OCI-LY7 (cell line): ENCODE measurements at regions not wholly inside any gene's neighbourhood (a gene's known extent, or its start where the extent isn't known, plus 50 kb on each side); places are given as distances from the start of the nearest gene placed in this dataset.

Experiments
- CTCF ChIP-seq: fragments of 200-600 bp; sonication (generic); conservative IDR thresholded peaks from 2 replicates; pipeline ENCODE4 v1.5.1; 2014; ENCODE audit warnings: mild to moderate bottlenecking, antibody characterized with exemption, low read length, moderate library complexity, mixed read lengths
- EZH2phosphoT487 ChIP-seq: fragments of 200-600 bp; sonication (generic); IDR thresholded peaks from 2 replicates; pipeline ENCODE4 v1.6.1; 2018; ENCODE audit warnings: low read depth, borderline replicate concordance, mild to moderate bottlenecking, mixed run types, antibody characterized with exemption, low read length, moderate library complexity, mixed read lengths

GRCh38 chr5:142432961-142433360 is 108.1 kb upstream of the SPRY4 start:
- TF ChIP-seq CTCF, result no peak
- no peak for TF ChIP-seq EZH2phosphoT487
